Mammary epithelial cell (primary cell): ENCODE measurements at regions not wholly inside any gene's neighbourhood (a gene's known extent, or its start where the extent isn't known, plus 50 kb on each side); places are given as distances from the start of the nearest gene placed in this dataset.
"Not testable (repeated sequence)": the region's sequence is repeated elsewhere in the genome, so short reads cannot be mapped to it uniquely, and the experiment has no call there.

Experiments used
- EZH2 ChIP-seq: IDR thresholded peaks from 2 replicates; pipeline ENCODE4 v1.6.1; 2012; ENCODE audit warnings: low read length, inconsistent platforms, borderline replicate concordance
- TF ChIP-seq, protein P1 (sequence below), 2 donors: IDR thresholded peaks in 1 of 2; conservative IDR thresholded peaks in 1 of 2; 2 replicates each; pipeline ENCODE4 v1.5.1; 2011 to 2012; ENCODE audit warnings: inconsistent platforms in 2 of 2, low read length in 2 of 2, mild to moderate bottlenecking in 2 of 2, control low read depth in 1 of 2, low read depth in 1 of 2; ENCODE audit not compliant: insufficient read depth in 1 of 2; ENCODE audit errors: extremely low read depth in 1 of 2

DNA sequence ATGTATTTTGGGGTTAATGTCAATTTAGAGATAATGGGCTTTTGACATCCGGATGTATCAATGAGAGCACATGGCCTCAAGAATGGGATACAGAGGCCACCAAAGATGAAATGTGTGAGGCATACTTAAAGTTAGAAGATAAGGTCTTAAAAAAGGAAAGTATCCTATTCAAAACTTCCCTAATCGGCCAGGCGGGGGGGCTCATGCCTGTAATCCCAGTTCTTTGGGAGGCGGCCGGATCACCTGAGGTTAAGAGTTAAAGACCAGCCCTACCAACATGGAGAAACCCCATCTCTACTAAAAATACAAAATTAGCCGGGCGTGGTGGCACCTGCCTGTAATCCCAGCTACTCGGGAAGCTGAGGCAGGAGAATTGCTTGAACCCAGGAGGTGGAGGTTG lies 421.3 kb upstream of the SLITRK5 start:
- TF ChIP-seq, protein P1, sequence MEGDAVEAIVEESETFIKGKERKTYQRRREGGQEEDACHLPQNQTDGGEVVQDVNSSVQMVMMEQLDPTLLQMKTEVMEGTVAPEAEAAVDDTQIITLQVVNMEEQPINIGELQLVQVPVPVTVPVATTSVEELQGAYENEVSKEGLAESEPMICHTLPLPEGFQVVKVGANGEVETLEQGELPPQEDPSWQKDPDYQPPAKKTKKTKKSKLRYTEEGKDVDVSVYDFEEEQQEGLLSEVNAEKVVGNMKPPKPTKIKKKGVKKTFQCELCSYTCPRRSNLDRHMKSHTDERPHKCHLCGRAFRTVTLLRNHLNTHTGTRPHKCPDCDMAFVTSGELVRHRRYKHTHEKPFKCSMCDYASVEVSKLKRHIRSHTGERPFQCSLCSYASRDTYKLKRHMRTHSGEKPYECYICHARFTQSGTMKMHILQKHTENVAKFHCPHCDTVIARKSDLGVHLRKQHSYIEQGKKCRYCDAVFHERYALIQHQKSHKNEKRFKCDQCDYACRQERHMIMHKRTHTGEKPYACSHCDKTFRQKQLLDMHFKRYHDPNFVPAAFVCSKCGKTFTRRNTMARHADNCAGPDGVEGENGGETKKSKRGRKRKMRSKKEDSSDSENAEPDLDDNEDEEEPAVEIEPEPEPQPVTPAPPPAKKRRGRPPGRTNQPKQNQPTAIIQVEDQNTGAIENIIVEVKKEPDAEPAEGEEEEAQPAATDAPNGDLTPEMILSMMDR (conservative IDR thresholded peaks at IDR 0.05 in 1 of 2, IDR thresholded peaks at IDR 0.05 in 1 of 2; ENCODE audit: extremely low read depth in 1 of 2, insufficient read depth in 1 of 2, low read depth in 1 of 2, low read length in 2 of 2) = not testable (repeated sequence)
- not testable (repeated sequence) for TF ChIP-seq EZH2
